Endodermal cell (in vitro differentiated cells): ENCODE measurements at regions not wholly inside any gene's neighbourhood (a gene's known extent, or its start where the extent isn't known, plus 50 kb on each side); places are given as distances from the start of the nearest gene placed in this dataset.

Source experiments
- DNase-seq: peaks from one replicate; pipeline ENCODE4 v3.0.0-alpha.2; 2017
- H3K27ac ChIP-seq: 2 replicates; pipeline ENCODE4 v1.5.1; 2013; ENCODE audit warnings: mild to moderate bottlenecking, low read depth, low read length, moderate library complexity
- H3K27me3 ChIP-seq: 2 replicates; pipeline ENCODE4 v1.6.1; 2013; ENCODE audit warnings: mild to moderate bottlenecking, low read length, moderate library complexity; ENCODE audit not compliant: insufficient read depth, control insufficient read depth, poor library complexity, severe bottlenecking
- H3K36me3 ChIP-seq: 2 replicates; pipeline ENCODE4 v1.7.0; 2013; ENCODE audit warnings: mild to moderate bottlenecking, low read length, moderate library complexity; ENCODE audit not compliant: control insufficient read depth, insufficient read depth
- H3K4me1 ChIP-seq: one replicate; pipeline ENCODE4 v1.7.0; 2013; ENCODE audit warnings: low read length; ENCODE audit not compliant: control insufficient read depth, insufficient read depth
- H3K4me3 ChIP-seq: 2 replicates; pipeline ENCODE4 v1.5.1; 2013; ENCODE audit warnings: mild to moderate bottlenecking, low read length, moderate library complexity
- H3K9ac ChIP-seq: 2 replicates; pipeline ENCODE4 v1.6.1; 2013; ENCODE audit warnings: mild to moderate bottlenecking, low read length, moderate library complexity; ENCODE audit not compliant: poor library complexity, severe bottlenecking; ENCODE audit errors: extremely low read depth
- H3K9me3 ChIP-seq: 2 replicates; pipeline ENCODE4 v1.6.1; 2013; ENCODE audit warnings: mild to moderate bottlenecking, low read length, moderate library complexity; ENCODE audit not compliant: control insufficient read depth
- H3K27ac Mint-ChIP-seq: 2 replicates; pipeline ENCODE4 v1.8.0; 2020; ENCODE audit warnings: mixed read lengths
- H3K27me3 Mint-ChIP-seq: 2 replicates; pipeline ENCODE4 v1.8.0; 2021; ENCODE audit warnings: mild to moderate bottlenecking, mixed read lengths; ENCODE audit not compliant: insufficient read depth
- H3K36me3 Mint-ChIP-seq: 2 replicates; pipeline ENCODE4 v1.8.0; 2020; ENCODE audit warnings: low read depth, mixed read lengths
- H3K4me1 Mint-ChIP-seq: 2 replicates; pipeline ENCODE4 v1.8.0; 2020; ENCODE audit warnings: mixed read lengths
- H3K4me3 Mint-ChIP-seq: 2 replicates; pipeline ENCODE4 v1.8.0; 2020; ENCODE audit warnings: mild to moderate bottlenecking, moderate library complexity, mixed read lengths
- H3K9me3 Mint-ChIP-seq: 2 replicates; pipeline ENCODE4 v1.8.0; 2020; ENCODE audit warnings: mild to moderate bottlenecking, mixed read lengths
- WGBS, 2 experiments: methylation state at CpG; one replicate each; pipeline versions ENCODE4 v1.1.5 to v1.1.7; 2013; ENCODE audit warnings: missing lambda C conversion rate in 2 of 2, mixed read lengths in 1 of 2; ENCODE audit not compliant: insufficient coverage in 1 of 2, insufficient read length in 1 of 2; 5-methylcytosine and 5-hydroxymethylcytosine counted together
- TF ChIP-seq, protein P1 (sequence below): fragments of 200-600 bp; sonication (generic); conservative IDR thresholded peaks from 2 replicates; pipeline ENCODE4 v1.5.0; 2021; ENCODE audit warnings: antibody characterized with exemption, mild to moderate bottlenecking

DNA sequence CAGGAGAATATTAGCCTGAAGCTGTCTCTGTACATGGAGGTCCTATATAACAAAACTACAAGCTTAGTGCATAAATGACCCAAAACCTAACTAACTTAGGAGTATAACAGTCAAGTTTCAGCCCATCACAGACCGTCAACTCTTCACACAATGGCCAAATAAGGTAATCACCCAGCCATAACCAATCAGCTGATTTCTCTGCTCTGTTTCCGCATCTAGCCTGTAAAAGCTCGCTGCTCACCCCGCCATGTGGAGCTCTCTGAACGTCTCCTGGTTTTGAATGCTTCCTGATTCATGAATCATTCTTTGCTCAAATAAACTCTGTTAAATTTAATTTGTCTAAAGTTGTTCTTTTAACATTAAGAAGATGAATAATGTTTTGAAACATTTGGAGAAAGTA, 593.6 kb downstream of the TMX3 start:
- Histone ChIP-seq H3K4me3 (no peak overlapping the region), H3K36me3 (no peaks in the 10 kb centered on the region), H3K27me3 (no peaks in the 10 kb centered on the region), H3K27ac (no peak overlapping the region), H3K4me1 (no peaks in the 10 kb centered on the region), H3K9me3 (no peaks in the 10 kb centered on the region), H3K9ac (no peak overlapping the region)
- 89 to 95% methylated on average over 1 to 5 of the region's 5 CpGs for WGBS, 2 experiments
- H3K27me3 Mint-ChIP-seq: no peaks in the 10 kb centered on the region
- H3K27ac Mint-ChIP-seq: no peak overlapping the region
- H3K9me3 Mint-ChIP-seq: no peaks in the 10 kb centered on the region
- no peaks in the 10 kb centered on the region for H3K36me3 Mint-ChIP-seq
- H3K4me1 Mint-ChIP-seq: no peaks in the 10 kb centered on the region
- TF ChIP-seq, protein P1, sequence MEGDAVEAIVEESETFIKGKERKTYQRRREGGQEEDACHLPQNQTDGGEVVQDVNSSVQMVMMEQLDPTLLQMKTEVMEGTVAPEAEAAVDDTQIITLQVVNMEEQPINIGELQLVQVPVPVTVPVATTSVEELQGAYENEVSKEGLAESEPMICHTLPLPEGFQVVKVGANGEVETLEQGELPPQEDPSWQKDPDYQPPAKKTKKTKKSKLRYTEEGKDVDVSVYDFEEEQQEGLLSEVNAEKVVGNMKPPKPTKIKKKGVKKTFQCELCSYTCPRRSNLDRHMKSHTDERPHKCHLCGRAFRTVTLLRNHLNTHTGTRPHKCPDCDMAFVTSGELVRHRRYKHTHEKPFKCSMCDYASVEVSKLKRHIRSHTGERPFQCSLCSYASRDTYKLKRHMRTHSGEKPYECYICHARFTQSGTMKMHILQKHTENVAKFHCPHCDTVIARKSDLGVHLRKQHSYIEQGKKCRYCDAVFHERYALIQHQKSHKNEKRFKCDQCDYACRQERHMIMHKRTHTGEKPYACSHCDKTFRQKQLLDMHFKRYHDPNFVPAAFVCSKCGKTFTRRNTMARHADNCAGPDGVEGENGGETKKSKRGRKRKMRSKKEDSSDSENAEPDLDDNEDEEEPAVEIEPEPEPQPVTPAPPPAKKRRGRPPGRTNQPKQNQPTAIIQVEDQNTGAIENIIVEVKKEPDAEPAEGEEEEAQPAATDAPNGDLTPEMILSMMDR: no peak
- no peak for DNase-seq
- no peak overlapping the region for H3K4me3 Mint-ChIP-seq

GRCh38 chr18:68114989-68115388, 598.5 kb upstream of the DSEL start:
- Histone ChIP-seq H3K9me3 (no peaks in the 10 kb centered on the region), H3K36me3 (no peaks in the 10 kb centered on the region), H3K27ac (no peak overlapping the region), H3K9ac (no peak overlapping the region), H3K27me3 (no peaks in the 10 kb centered on the region), H3K4me1 (no peaks in the 10 kb centered on the region), H3K4me3 (no peak overlapping the region)
- no peak overlapping the region for H3K4me3 Mint-ChIP-seq
- no peaks in the 10 kb centered on the region for H3K27me3 Mint-ChIP-seq
- H3K9me3 Mint-ChIP-seq: no peaks in the 10 kb centered on the region
- TF ChIP-seq, protein P1: no peak
- no peak for DNase-seq
- H3K27ac Mint-ChIP-seq: no peak overlapping the region
- no peaks in the 10 kb centered on the region for H3K36me3 Mint-ChIP-seq
- H3K4me1 Mint-ChIP-seq: no peaks in the 10 kb centered on the region
- WGBS, 2 experiments: 92 to 100% methylated on average over 2 of the region's 2 CpGs

DNA sequence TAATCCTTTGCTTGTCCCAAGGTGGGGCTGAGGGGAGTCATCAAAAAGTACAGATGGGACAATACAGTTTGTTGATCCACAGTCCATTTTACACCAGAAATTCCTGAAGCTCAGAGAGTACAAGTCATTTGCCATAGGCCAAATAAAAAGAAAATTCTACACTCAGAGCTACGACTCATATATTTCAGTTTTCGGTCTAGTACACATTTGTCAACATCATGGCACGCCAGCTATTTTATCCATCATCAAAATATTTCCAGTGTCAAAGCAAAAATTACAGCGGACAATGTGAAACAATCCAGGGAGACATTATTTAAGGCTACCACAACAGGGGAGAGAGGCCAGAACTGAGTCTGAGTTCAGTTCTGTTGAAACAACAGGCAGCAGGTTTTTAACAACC, 587.5 kb upstream of the DSEL start:
- TF ChIP-seq, protein P1: no peak
- H3K27me3 Mint-ChIP-seq: no peaks in the 10 kb centered on the region
- no peak for DNase-seq
- H3K27ac Mint-ChIP-seq: no peak overlapping the region
- Histone ChIP-seq H3K27me3 (no peaks in the 10 kb centered on the region), H3K36me3 (no peaks in the 10 kb centered on the region), H3K4me1 (no peaks in the 10 kb centered on the region), H3K9me3 (no peaks in the 10 kb centered on the region), H3K27ac (no peak overlapping the region), H3K9ac (no peak overlapping the region), H3K4me3 (no peak overlapping the region)
- H3K9me3 Mint-ChIP-seq: peaks cover 3% of the 10 kb centered on the region
- H3K4me3 Mint-ChIP-seq: no peak overlapping the region
- peaks cover 13% of the 10 kb centered on the region for H3K4me1 Mint-ChIP-seq
- no peaks in the 10 kb centered on the region for H3K36me3 Mint-ChIP-seq
- 90 to 96% methylated on average over 4 of the region's 4 CpGs for WGBS, 2 experiments
